ENCODE measurements at regions not wholly inside any gene's neighbourhood (a gene's known extent, or its start where the extent isn't known, plus 50 kb on each side); places are given as distances from the start of the nearest gene placed in this dataset.

- CTCF ChIA-PET: no interaction called here
- DNase-seq: no peak
- H3K36me3 Mint-ChIP-seq (ENCODE audit: low read depth): no peaks in the 10 kb centered on the region
- H3K27ac Mint-ChIP-seq: no peak overlapping the region
- no peaks in the 10 kb centered on the region for H3K4me1 Mint-ChIP-seq (ENCODE audit: low read depth)
- H3K9me3 Mint-ChIP-seq: no peaks in the 10 kb centered on the region
- intact Hi-C loops (cut with micrococcal nuclease): no loop called here
- H3K4me3 Mint-ChIP-seq: no peak overlapping the region
- no peaks in the 10 kb centered on the region for H3K27me3 Mint-ChIP-seq (ENCODE audit: low read depth)
These were observed 566.4 kb downstream of the EFNA5 start for GRCh38 chr5:107104040-107104995.

- H3K9me3 Mint-ChIP-seq: no peaks in the 10 kb centered on the region
- no peaks in the 10 kb centered on the region for H3K4me1 Mint-ChIP-seq (ENCODE audit: low read depth)
- CTCF ChIA-PET: no interaction called here
- intact Hi-C loops (cut with micrococcal nuclease): no loop called here
- H3K36me3 Mint-ChIP-seq (ENCODE audit: low read depth): no peaks in the 10 kb centered on the region
- no peak overlapping the region for H3K27ac Mint-ChIP-seq
- DNase-seq: no peak
- no peak overlapping the region for H3K4me3 Mint-ChIP-seq
- no peaks in the 10 kb centered on the region for H3K27me3 Mint-ChIP-seq (ENCODE audit: low read depth)
These were observed 567.2 kb downstream of the EFNA5 start for GRCh38 chr5:107103522-107103921.

GRCh38 chr5:107100121-107100520 lies 570.6 kb downstream of the EFNA5 start:
- no peak for DNase-seq
- Mint-ChIP-seq H3K4me1 (ENCODE audit: low read depth) (no peaks in the 10 kb centered on the region), H3K27ac (no peak overlapping the region), H3K27me3 (ENCODE audit: low read depth) (no peaks in the 10 kb centered on the region), H3K4me3 (no peak overlapping the region), H3K36me3 (ENCODE audit: low read depth) (no peaks in the 10 kb centered on the region), H3K9me3 (no peaks in the 10 kb centered on the region)
- CTCF ChIA-PET: no interaction called here
- intact Hi-C loops (cut with micrococcal nuclease): no loop called here

- no peaks in the 10 kb centered on the region for H3K4me1 Mint-ChIP-seq (ENCODE audit: low read depth)
These were observed 571.2 kb downstream of the EFNA5 start for GRCh38 chr5:107099506-107099905.

GRCh38 chr5:107092695-107093094 lies 578.0 kb downstream of the EFNA5 start:
- Mint-ChIP-seq H3K27me3 (ENCODE audit: low read depth) (no peaks in the 10 kb centered on the region), H3K4me3 (no peak overlapping the region), H3K9me3 (peaks cover 12% of the 10 kb centered on the region), H3K4me1 (ENCODE audit: low read depth) (no peaks in the 10 kb centered on the region), H3K36me3 (ENCODE audit: low read depth) (no peaks in the 10 kb centered on the region), H3K27ac (no peak overlapping the region)
- CTCF ChIA-PET: no interaction called here
- intact Hi-C loops (cut with micrococcal nuclease): no loop called here
- no peak for DNase-seq

More at GRCh38 chr5:107099506-107099905, 571.2 kb downstream of the EFNA5 start:
- peaks cover 2% of the 10 kb centered on the region for H3K9me3 Mint-ChIP-seq
- no peak overlapping the region for H3K27ac Mint-ChIP-seq
- intact Hi-C loops (cut with micrococcal nuclease): no loop called here
- no peak for DNase-seq
- no peak overlapping the region for H3K4me3 Mint-ChIP-seq
- no peaks in the 10 kb centered on the region for H3K36me3 Mint-ChIP-seq (ENCODE audit: low read depth)
- no peaks in the 10 kb centered on the region for H3K27me3 Mint-ChIP-seq (ENCODE audit: low read depth)
- CTCF ChIA-PET: no interaction called here

GRCh38 chr5:107090506-107090905 lies 580.2 kb downstream of the EFNA5 start:
- Mint-ChIP-seq H3K27ac (no peak overlapping the region), H3K4me1 (ENCODE audit: low read depth) (no peaks in the 10 kb centered on the region), H3K9me3 (peaks cover 12% of the 10 kb centered on the region), H3K36me3 (ENCODE audit: low read depth) (no peaks in the 10 kb centered on the region), H3K4me3 (no peak overlapping the region), H3K27me3 (ENCODE audit: low read depth) (no peaks in the 10 kb centered on the region)
- intact Hi-C loops (cut with micrococcal nuclease): no loop called here
- CTCF ChIA-PET: no interaction called here
- DNase-seq: no peak

GRCh38 chr5:107088907-107089306 lies 581.8 kb downstream of the EFNA5 start:
- Mint-ChIP-seq H3K4me1 (ENCODE audit: low read depth) (no peaks in the 10 kb centered on the region), H3K9me3 (peaks cover 6% of the 10 kb centered on the region), H3K4me3 (no peak overlapping the region), H3K27me3 (ENCODE audit: low read depth) (no peaks in the 10 kb centered on the region), H3K27ac (no peak overlapping the region), H3K36me3 (ENCODE audit: low read depth) (no peaks in the 10 kb centered on the region)
- no peak for DNase-seq
- CTCF ChIA-PET: interaction anchor here (0.6 kb wide), 1 partner anchor 542 kb away, joined by 5 read pairs; no protein-coding TSS in a partner anchor
- intact Hi-C loops (cut with micrococcal nuclease): no loop called here

GRCh38 chr5:107085572-107085971 lies 585.2 kb downstream of the EFNA5 start:
- Mint-ChIP-seq H3K27ac (no peak overlapping the region), H3K4me1 (ENCODE audit: low read depth) (no peaks in the 10 kb centered on the region), H3K9me3 (no peaks in the 10 kb centered on the region), H3K4me3 (no peak overlapping the region), H3K27me3 (ENCODE audit: low read depth) (no peaks in the 10 kb centered on the region), H3K36me3 (ENCODE audit: low read depth) (no peaks in the 10 kb centered on the region)
- no peak for DNase-seq
- intact Hi-C loops (cut with micrococcal nuclease): no loop called here
- CTCF ChIA-PET: interaction anchor here (0.5 kb wide), 1 partner anchor 486 kb away, joined by 3 read pairs; no protein-coding TSS in a partner anchor

- H3K27me3 Mint-ChIP-seq (ENCODE audit: low read depth): no peaks in the 10 kb centered on the region
- no peak overlapping the region for H3K27ac Mint-ChIP-seq
- no peaks in the 10 kb centered on the region for H3K4me1 Mint-ChIP-seq (ENCODE audit: low read depth)
- no peaks in the 10 kb centered on the region for H3K36me3 Mint-ChIP-seq (ENCODE audit: low read depth)
- intact Hi-C loops (cut with micrococcal nuclease): no loop called here
- no peak for DNase-seq
- CTCF ChIA-PET: no interaction called here
- H3K4me3 Mint-ChIP-seq: no peak overlapping the region
- H3K9me3 Mint-ChIP-seq: peaks cover 7% of the 10 kb centered on the region
These were observed 595.7 kb downstream of the EFNA5 start for GRCh38 chr5:107074996-107075395.

GRCh38 chr5:107072967-107073366 lies 597.8 kb downstream of the EFNA5 start:
- Mint-ChIP-seq H3K27me3 (ENCODE audit: low read depth) (no peaks in the 10 kb centered on the region), H3K4me1 (ENCODE audit: low read depth) (no peaks in the 10 kb centered on the region), H3K36me3 (ENCODE audit: low read depth) (no peaks in the 10 kb centered on the region), H3K4me3 (no peak overlapping the region), H3K9me3 (peaks cover 7% of the 10 kb centered on the region), H3K27ac (no peak overlapping the region)
- no peak for DNase-seq
- intact Hi-C loops (cut with micrococcal nuclease): no loop called here
- CTCF ChIA-PET: no interaction called here

- Mint-ChIP-seq H3K36me3 (ENCODE audit: low read depth) (no peaks in the 10 kb centered on the region), H3K4me3 (no peak overlapping the region), H3K27ac (no peak overlapping the region), H3K9me3 (peaks cover 9% of the 10 kb centered on the region), H3K4me1 (ENCODE audit: low read depth) (no peaks in the 10 kb centered on the region), H3K27me3 (ENCODE audit: low read depth) (no peaks in the 10 kb centered on the region)
- intact Hi-C loops (cut with micrococcal nuclease): no loop called here
- no peak for DNase-seq
- CTCF ChIA-PET: no interaction called here
These were observed 598.3 kb downstream of the EFNA5 start for GRCh38 chr5:107072440-107072839.

- H3K27me3 Mint-ChIP-seq (ENCODE audit: low read depth): no peaks in the 10 kb centered on the region
- H3K4me3 Mint-ChIP-seq: no peak overlapping the region
- H3K27ac Mint-ChIP-seq: no peak overlapping the region
These were observed 602.0 kb downstream of the EFNA5 start for GRCh38 chr5:107068782-107069181.

GRCh38 chr5:107067395-107067794 lies 603.3 kb downstream of the EFNA5 start:
- Mint-ChIP-seq H3K4me3 (no peak overlapping the region), H3K4me1 (ENCODE audit: low read depth) (no peaks in the 10 kb centered on the region), H3K27me3 (ENCODE audit: low read depth) (no peaks in the 10 kb centered on the region), H3K9me3 (peaks cover 10% of the 10 kb centered on the region), H3K27ac (no peak overlapping the region), H3K36me3 (ENCODE audit: low read depth) (no peaks in the 10 kb centered on the region)
- no peak for DNase-seq
- intact Hi-C loops (cut with micrococcal nuclease): no loop called here
- CTCF ChIA-PET: no interaction called here

More at GRCh38 chr5:107068782-107069181, 602.0 kb downstream of the EFNA5 start:
- DNase-seq: no peak
- intact Hi-C loops (cut with micrococcal nuclease): no loop called here
- Mint-ChIP-seq H3K9me3 (peaks cover 10% of the 10 kb centered on the region), H3K36me3 (ENCODE audit: low read depth) (no peaks in the 10 kb centered on the region), H3K4me1 (ENCODE audit: low read depth) (no peaks in the 10 kb centered on the region)
- CTCF ChIA-PET: no interaction called here

All from activated naive CD4-positive, alpha-beta T cell treated with anti-CD3 and anti-CD28 coated beads for 36 hours (primary cell).